ENCODE measurements at regions not wholly inside any gene's neighbourhood (a gene's known extent, or its start where the extent isn't known, plus 50 kb on each side); places are given as distances from the start of the nearest gene placed in this dataset.
"Not testable (repeated sequence)": the region's sequence is repeated elsewhere in the genome, so short reads cannot be mapped to it uniquely, and the experiment has no call there.

DNA sequence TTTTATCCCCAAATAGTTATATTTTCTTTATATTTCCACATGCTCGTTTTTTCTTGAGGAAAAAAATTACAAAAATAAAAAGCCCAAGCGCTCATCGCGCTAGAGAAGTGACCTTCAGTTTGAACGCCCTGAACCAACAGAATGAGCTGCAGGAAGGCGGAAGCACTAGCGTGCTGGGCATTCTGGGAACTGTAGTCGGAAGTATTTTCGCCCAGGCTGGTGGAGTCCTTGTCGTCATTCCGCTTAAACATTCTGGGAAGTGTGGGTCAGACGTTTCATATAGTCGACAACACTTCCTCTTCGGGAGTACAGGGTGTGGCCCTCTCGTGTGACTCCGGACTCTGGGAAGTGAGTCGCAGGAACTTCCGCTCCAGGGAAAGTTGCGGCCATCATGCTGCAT lies 692.4 kb upstream of the DEFB115 start:
- TF ChIP-seq CTCF (conservative IDR thresholded peaks at IDR 0.05 in 1 of 2, IDR thresholded peaks at IDR 0.05 in 1 of 2; ENCODE audit: low read depth in 1 of 2, low read length in 2 of 2); EZH2 (IDR thresholded peaks at IDR 0.05; ENCODE audit: low read length, missing control alignments): not testable (repeated sequence)

Data from fibroblast of lung (primary cell).